Trophoblast cell (in vitro differentiated cells and primary cell): ENCODE measurements at regions not wholly inside any gene's neighbourhood (a gene's known extent, or its start where the extent isn't known, plus 50 kb on each side); places are given as distances from the start of the nearest gene placed in this dataset.

Source experiments
- DNase-seq, 2 donors: peaks; one replicate each; pipeline ENCODE4 v3.0.0-alpha.2; 2016
- H2AFZ ChIP-seq: 2 replicates; pipeline ENCODE4 v1.6.1; 2013; ENCODE audit warnings: low read length, moderate library complexity, mild to moderate bottlenecking; ENCODE audit not compliant: insufficient read depth, poor library complexity
- H2AK5ac ChIP-seq: 2 replicates; pipeline ENCODE4 v1.6.1; 2013; ENCODE audit warnings: mild to moderate bottlenecking, low read length
- H2BK120ac ChIP-seq: 2 replicates; pipeline ENCODE4 v1.6.1; 2013; ENCODE audit warnings: low read length, mild to moderate bottlenecking, moderate library complexity; ENCODE audit not compliant: insufficient read depth, poor library complexity
- H2BK12ac ChIP-seq: 2 replicates; pipeline ENCODE4 v1.6.1; 2013; ENCODE audit warnings: mild to moderate bottlenecking, low read length, moderate library complexity
- H2BK5ac ChIP-seq: 2 replicates; pipeline ENCODE4 v1.6.1; 2013; ENCODE audit warnings: low read length, low read depth, moderate library complexity, mild to moderate bottlenecking; ENCODE audit not compliant: poor library complexity
- H3K14ac ChIP-seq: 2 replicates; pipeline ENCODE4 v1.6.1; 2013; ENCODE audit warnings: mild to moderate bottlenecking, low read length
- H3K18ac ChIP-seq: 2 replicates; pipeline ENCODE4 v1.6.1; 2013; ENCODE audit warnings: mild to moderate bottlenecking, low read length
- H3K23ac ChIP-seq: 2 replicates; pipeline ENCODE4 v1.6.1; 2013; ENCODE audit warnings: low read length
- H3K27ac ChIP-seq: 2 replicates; pipeline ENCODE4 v1.5.1; 2013; ENCODE audit warnings: low read depth, mild to moderate bottlenecking, inconsistent platforms, low read length, moderate library complexity
- H3K27me3 ChIP-seq: 2 replicates; pipeline ENCODE4 v1.6.1; 2013; ENCODE audit warnings: inconsistent platforms, mild to moderate bottlenecking, low read length, moderate library complexity; ENCODE audit not compliant: insufficient read depth
- H3K36me3 ChIP-seq, 2 experiments: 1 replicate in 1 of 2; 2 replicates in 1 of 2; pipeline ENCODE4 v1.6.1; 2013; ENCODE audit warnings: low read length in 2 of 2, mild to moderate bottlenecking in 2 of 2, moderate library complexity in 1 of 2; ENCODE audit not compliant: insufficient read depth in 2 of 2, control insufficient read depth in 1 of 2
- H3K4ac ChIP-seq: 2 replicates; pipeline ENCODE4 v1.6.1; 2013; ENCODE audit warnings: low read depth, mild to moderate bottlenecking, low read length, moderate library complexity
- H3K4me1 ChIP-seq, 2 experiments: 1 replicate in 1 of 2; 2 replicates in 1 of 2; pipeline ENCODE4 v1.6.1; 2013; ENCODE audit warnings: low read length in 2 of 2, mild to moderate bottlenecking in 2 of 2, moderate library complexity in 1 of 2; ENCODE audit not compliant: insufficient read depth in 2 of 2, control insufficient read depth in 1 of 2
- H3K4me2 ChIP-seq: 2 replicates; pipeline ENCODE4 v1.6.1; 2013; ENCODE audit warnings: inconsistent platforms, mild to moderate bottlenecking, low read length, moderate library complexity
- H3K4me3 ChIP-seq: 2 replicates; pipeline ENCODE4 v1.5.1; 2013; ENCODE audit warnings: mild to moderate bottlenecking, low read depth, low read length, inconsistent platforms
- H3K79me1 ChIP-seq: one replicate; pipeline ENCODE4 v1.6.1; 2013; ENCODE audit warnings: low read length
- H3K79me2 ChIP-seq: 2 replicates; pipeline ENCODE4 v1.6.1; 2013; ENCODE audit warnings: low read length, mild to moderate bottlenecking; ENCODE audit not compliant: control insufficient read depth, insufficient read depth, poor library complexity
- H3K9ac ChIP-seq: 2 replicates; pipeline ENCODE4 v1.6.1; 2013; ENCODE audit warnings: mild to moderate bottlenecking, low read length
- H3K9me3 ChIP-seq: 2 replicates; pipeline ENCODE4 v1.6.1; 2013; ENCODE audit warnings: low read depth, mild to moderate bottlenecking, control low read depth, inconsistent platforms, low read length; ENCODE audit not compliant: insufficient read depth
- H4K12ac ChIP-seq: 2 replicates; pipeline ENCODE4 v1.6.1; 2013; ENCODE audit warnings: low read depth, mild to moderate bottlenecking, low read length, moderate library complexity
- H4K8ac ChIP-seq: 2 replicates; pipeline ENCODE4 v1.6.1; 2013; ENCODE audit warnings: low read depth, mild to moderate bottlenecking, low read length, moderate library complexity
- H4K91ac ChIP-seq: one replicate; pipeline ENCODE4 v1.6.1; 2013; ENCODE audit warnings: low read depth, mild to moderate bottlenecking, low read length, moderate library complexity
- WGBS: extraction: QIAGEN DNeasy Blood & Tissue Kit; methylation state at CpG from one replicate; pipeline ENCODE4 v1.1.7; 2013; ENCODE audit warnings: missing lambda C conversion rate; ENCODE audit not compliant: insufficient read length, insufficient coverage; ENCODE audit errors: extremely low coverage; 5-methylcytosine and 5-hydroxymethylcytosine counted together

GRCh38 chr1:5394111-5394510, 598.1 kb downstream of the NPHP4 start:
- Histone ChIP-seq H4K12ac (no peak overlapping the region), H2BK5ac (no peak overlapping the region), H2AK5ac (no peak overlapping the region), H3K27me3 (no peaks in the 10 kb centered on the region), H3K79me2 (no peaks in the 10 kb centered on the region), H3K79me1 (no peaks in the 10 kb centered on the region), H3K36me3 (no peaks in the 10 kb centered on the region), H3K27ac (peak overlapping the region; percentile 16), H2BK120ac (no peak overlapping the region), H3K18ac (no peak overlapping the region), H3K4ac (no peak overlapping the region), H2BK12ac (no peak overlapping the region), H4K91ac (no peak overlapping the region), H3K4me3 (no peak overlapping the region), H3K23ac (no peak overlapping the region), H3K9me3 (no peaks in the 10 kb centered on the region), H2AFZ (no peak overlapping the region), H4K8ac (no peak overlapping the region), H3K9ac (no peak overlapping the region), H3K4me2 (no peak overlapping the region), H3K4me1 (peaks cover 10 to 21% of the 10 kb centered on the region in 2 experiments), H3K14ac (no peak overlapping the region)
- DNase-seq = no peak
- WGBS = no CpG with 5 or more reads among the region's 6 CpGs

DNA sequence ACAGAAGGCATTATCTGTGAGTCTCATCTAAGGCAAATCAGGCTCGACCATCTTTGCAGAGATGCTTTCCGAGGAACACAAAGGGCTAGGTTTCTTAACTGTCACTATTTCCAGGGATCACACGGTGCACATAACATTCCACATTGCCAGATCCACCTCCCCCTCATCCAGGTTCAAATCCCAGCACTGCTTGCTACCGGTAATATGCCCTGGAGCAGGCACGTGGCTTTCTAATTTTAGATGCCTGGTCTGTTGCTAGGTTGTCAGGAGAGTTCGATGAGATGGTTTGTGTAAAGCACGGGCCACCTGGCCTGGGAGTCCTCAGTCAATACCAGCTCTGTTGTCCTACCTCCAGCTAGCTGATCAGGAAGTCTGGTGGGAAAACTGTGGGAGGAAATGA, 598.6 kb downstream of the NPHP4 start:
- Histone ChIP-seq H4K8ac (no peak overlapping the region), H3K4me1 (peaks cover 10 to 21% of the 10 kb centered on the region in 2 experiments), H3K9ac (no peak overlapping the region), H2AFZ (no peak overlapping the region), H3K36me3 (no peaks in the 10 kb centered on the region), H3K18ac (no peak overlapping the region), H3K27me3 (no peaks in the 10 kb centered on the region), H3K23ac (no peak overlapping the region), H3K9me3 (no peaks in the 10 kb centered on the region), H4K91ac (no peak overlapping the region), H3K79me2 (no peaks in the 10 kb centered on the region), H2BK12ac (no peak overlapping the region), H3K4me2 (peak overlapping the region; percentile 12), H3K27ac (no peak overlapping the region), H3K4ac (no peak overlapping the region), H3K14ac (no peak overlapping the region), H2BK5ac (no peak overlapping the region), H2AK5ac (no peak overlapping the region), H3K4me3 (no peak overlapping the region), H2BK120ac (no peak overlapping the region), H4K12ac (no peak overlapping the region), H3K79me1 (no peaks in the 10 kb centered on the region)
- no peak for DNase-seq
- WGBS = no CpG with 5 or more reads among the region's 7 CpGs

DNA sequence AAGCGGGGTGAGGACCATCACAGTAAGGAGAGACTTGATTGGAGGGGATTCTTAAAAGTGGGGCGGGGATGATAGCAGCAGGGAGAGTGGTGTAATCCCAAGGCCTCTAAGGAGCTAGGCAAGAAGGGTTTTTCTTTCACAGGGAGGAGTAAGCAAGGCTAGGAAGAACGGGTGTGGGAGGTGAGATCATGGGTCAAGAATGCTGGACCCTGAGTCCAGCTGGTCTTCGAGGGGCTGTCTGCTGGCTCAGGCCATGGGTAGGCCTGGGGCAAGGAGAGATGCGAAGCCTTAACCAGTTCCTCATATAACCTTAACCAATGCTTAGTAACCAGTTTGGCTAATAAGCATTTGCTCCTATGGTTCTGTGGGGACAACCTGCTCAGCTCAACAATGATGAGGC, 599.1 kb downstream of the NPHP4 start:
- no peaks in the 10 kb centered on the region for H3K36me3 ChIP-seq
- no peak overlapping the region for H3K9ac ChIP-seq

GRCh38 chr1:5391725-5392124, 600.5 kb downstream of the NPHP4 start:
- Histone ChIP-seq H3K14ac (no peak overlapping the region), H3K4me2 (no peak overlapping the region), H2BK5ac (no peak overlapping the region), H3K18ac (no peak overlapping the region), H3K4me3 (no peak overlapping the region), H2BK12ac (no peak overlapping the region), H3K79me2 (no peaks in the 10 kb centered on the region), H3K27me3 (no peaks in the 10 kb centered on the region), H3K4me1 (peaks cover 10 to 21% of the 10 kb centered on the region in 2 experiments), H3K23ac (peak overlapping the region; percentile 34), H4K12ac (no peak overlapping the region), H3K36me3 (no peaks in the 10 kb centered on the region), H3K4ac (no peak overlapping the region), H4K91ac (no peak overlapping the region), H3K79me1 (no peaks in the 10 kb centered on the region), H2BK120ac (no peak overlapping the region), H4K8ac (no peak overlapping the region), H3K9ac (no peak overlapping the region), H2AK5ac (no peak overlapping the region), H2AFZ (no peak overlapping the region), H3K9me3 (peaks cover 4% of the 10 kb centered on the region), H3K27ac (no peak overlapping the region)
- WGBS = no CpG with 5 or more reads among the region's 12 CpGs
- DNase-seq = no peak

More for the DNA sequence above, 599.1 kb downstream of the NPHP4 start:
- no peak overlapping the region for H3K18ac ChIP-seq
- no CpG with 5 or more reads among the region's 5 CpGs for WGBS
- H2BK120ac ChIP-seq = no peak overlapping the region
- no peak overlapping the region for H3K4me2 ChIP-seq
- H4K91ac ChIP-seq = no peak overlapping the region
- no peak overlapping the region for H3K4me3 ChIP-seq
- H3K79me2 ChIP-seq = no peaks in the 10 kb centered on the region
- H3K23ac ChIP-seq = no peak overlapping the region
- peaks cover 10 to 21% of the 10 kb centered on the region in 2 experiments for H3K4me1 ChIP-seq
- no peak overlapping the region for H4K8ac ChIP-seq
- H3K27me3 ChIP-seq = no peaks in the 10 kb centered on the region
- no peak overlapping the region for H4K12ac ChIP-seq
- DNase-seq = no peak
- no peak overlapping the region for H3K27ac ChIP-seq
- no peaks in the 10 kb centered on the region for H3K9me3 ChIP-seq
- H3K4ac ChIP-seq = no peak overlapping the region
- H2AK5ac ChIP-seq = no peak overlapping the region
- H2BK5ac ChIP-seq = no peak overlapping the region
- H3K79me1 ChIP-seq = no peaks in the 10 kb centered on the region
- no peak overlapping the region for H3K14ac ChIP-seq
- no peak overlapping the region for H2BK12ac ChIP-seq
- H2AFZ ChIP-seq = no peak overlapping the region
